Germinal center (tissue), 1 donor: ENCODE measurements at regions not wholly inside any gene's neighbourhood (a gene's known extent, or its start where the extent isn't known, plus 50 kb on each side); places are given as distances from the start of the nearest gene placed in this dataset.

ENCODE experiments used
- DNase-seq: peaks from one replicate; pipeline ENCODE4 v3.0.0; 2012; ENCODE audit warnings: mixed read lengths, low spot score

DNA sequence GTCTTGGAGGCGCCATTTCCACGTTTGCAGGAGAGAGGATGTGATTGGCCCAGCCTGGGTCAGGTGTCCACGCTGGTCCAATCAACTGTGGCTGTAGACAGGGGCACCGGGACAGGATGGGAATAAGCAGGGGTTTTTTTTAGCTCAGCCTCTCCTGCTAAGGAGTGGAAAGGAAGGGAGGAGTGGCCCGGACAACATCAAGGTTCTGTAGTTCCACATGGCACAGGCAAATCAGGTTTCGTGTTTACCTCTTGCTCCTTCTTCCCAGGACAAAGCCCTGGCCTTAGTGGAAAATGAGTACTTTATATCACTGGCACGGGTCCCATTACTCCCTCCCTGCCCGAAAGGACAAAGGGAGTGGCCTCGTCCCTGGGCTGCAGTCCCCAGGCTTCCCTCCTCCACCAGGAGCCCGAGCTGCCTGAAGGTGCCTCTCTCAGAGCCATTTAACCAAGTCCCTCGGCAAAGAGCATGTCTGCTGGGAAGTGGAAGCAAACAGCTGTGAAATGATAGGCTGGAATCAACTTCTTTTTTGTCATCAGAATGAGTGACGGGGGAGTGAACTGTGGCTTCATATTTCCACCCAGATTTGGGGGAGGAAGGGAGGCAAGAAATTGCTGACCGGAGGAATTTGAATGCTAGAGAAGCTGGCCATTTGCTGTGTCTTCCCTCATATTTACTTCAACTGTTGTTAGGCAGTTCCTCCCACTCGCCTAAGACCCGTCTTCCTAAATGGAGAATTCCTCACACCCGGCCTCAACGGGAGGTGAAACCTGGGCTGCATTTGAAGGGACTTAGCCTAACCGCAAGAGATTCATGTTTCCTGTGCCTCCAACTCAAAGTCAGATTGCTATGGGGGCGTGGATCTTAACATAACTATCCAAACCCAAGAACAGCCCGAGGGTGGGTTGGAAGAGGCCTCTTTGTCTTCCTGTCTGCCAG lies 84.9 kb upstream of the SLC44A3 start:
- DNase-seq = no peak

DNA sequence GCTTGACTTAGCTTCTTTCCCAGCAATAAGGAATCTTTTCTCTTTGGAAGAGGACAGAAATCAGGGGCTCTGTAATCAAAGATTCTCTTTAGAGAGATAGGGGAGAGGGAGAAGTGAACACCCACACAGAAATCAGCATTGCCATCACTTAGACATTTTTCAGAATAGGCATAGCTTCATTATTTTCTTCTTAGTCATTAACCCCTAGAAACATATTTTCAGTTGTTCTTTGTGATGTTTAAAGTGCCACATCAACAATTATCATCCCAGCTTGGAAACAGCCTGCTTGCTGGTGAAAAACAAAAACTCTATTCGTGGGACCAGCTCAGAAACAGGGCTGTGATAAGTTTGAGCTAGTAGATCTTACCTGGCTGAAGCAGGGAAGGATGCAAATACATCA lies 88.3 kb upstream of the SLC44A3 start:
- no peak for DNase-seq

DNA sequence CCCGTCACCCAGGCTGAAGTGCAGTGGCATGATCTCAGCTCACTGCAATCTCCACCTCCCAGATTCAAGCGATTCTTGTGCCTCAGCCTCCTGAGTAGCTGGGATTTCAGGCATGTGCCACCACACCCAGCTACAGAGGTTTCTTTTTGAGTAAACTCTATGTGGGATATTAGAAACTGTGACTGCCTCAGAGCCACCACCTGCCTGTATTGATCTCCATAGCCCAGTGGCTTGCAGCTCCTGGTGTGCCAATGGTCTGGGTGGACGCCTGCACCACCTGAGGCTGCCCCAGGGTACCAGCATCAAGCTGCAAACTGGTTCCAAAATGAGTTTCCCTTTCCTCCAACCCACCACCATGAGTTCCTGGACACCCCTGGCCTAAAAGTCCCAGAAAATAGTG lies 89.7 kb upstream of the SLC44A3 start:
- no peak for DNase-seq

DNA sequence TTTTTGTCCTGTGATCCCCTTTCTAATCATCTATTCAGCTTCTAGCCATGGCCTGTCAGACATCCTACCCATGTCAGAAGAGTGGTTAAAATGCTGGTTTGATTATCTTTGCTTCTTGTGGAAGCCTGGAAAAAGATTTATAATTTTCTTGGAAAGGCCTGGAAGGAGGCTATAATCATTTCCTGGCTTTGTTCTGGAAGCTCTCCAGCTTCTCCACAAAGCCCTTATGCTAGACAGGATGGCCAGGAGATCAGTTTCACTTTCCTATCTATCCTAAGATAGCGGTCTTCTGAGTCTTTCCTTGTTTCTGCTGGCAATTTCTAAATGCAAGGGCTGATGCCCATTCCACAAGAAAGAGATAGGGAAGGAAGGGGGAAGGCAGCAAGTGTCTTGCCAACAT lies 90.9 kb upstream of the SLC44A3 start:
- no peak for DNase-seq

DNA sequence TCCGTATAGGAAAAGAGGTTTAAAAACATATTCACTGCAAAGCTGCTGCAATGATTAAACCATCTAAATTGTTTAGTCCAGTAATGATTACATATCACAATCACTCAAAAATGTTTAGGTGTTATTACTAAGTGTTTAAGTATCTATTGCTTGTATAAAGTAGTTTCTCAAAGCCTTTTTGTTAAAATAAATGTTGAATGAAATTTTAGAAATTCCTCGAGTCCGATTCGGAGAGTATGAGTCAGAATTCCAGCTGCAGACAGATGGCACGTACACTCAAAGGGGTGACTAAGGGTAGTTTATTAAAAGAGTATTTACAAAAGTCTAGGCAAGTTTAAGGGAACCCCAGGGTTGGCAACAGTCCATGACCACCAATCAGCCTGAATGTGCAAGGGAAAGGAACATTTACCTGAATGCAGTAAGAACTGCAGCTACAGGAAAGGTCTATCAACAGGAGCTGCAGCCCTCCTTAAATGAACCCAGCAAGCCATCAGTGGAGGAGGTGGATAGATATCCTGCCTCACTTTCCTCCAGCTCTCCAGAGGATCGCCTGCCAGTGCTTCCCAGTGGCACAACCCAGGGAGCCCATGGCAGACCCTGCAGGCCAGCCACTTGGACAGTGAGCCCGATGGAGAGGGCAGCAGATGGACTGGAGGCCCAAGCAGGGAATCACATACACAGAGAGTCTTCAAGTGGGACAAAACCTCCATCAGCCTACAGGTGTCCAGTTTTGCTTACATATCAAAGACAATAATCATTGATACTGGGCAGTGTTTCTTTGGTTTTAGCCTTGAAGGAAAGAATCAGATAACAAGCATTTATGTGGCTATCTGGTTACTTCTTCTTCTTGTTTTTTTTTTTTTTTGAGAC lies 92.1 kb upstream of the SLC44A3 start:
- DNase-seq = no peak

DNA sequence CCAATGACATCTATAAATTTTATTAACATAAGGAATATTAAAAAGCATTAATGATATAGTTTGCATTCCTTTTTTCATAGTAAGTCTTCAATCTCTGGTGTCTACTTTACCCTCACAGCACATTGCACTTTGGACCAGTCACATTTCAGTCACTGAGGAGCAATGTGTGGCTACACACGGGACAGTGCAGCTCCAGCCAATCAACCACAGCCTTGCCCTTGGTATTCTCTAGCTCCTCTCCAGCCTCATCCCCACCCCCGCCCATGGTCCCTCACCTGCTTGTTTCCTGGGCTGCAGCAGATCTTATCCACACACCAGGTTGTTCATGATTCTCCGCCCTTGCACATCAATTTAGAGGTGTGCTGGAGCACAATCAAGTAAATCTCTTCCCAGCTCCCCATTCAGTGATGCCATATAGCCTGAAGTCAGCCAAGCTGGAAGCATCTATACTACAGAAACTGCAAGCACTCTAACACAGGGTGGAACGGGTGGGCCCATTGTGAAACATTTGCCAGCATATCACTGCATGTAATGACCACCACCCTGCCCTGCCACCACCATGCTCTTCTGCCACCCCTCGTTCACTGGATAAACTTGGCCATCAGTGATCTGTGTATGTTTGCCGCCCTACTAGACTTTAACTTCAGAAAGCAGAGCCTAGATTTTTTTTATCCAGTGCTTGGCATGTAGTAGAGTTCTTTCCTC lies 93.0 kb upstream of the SLC44A3 start:
- DNase-seq = no peak

DNA sequence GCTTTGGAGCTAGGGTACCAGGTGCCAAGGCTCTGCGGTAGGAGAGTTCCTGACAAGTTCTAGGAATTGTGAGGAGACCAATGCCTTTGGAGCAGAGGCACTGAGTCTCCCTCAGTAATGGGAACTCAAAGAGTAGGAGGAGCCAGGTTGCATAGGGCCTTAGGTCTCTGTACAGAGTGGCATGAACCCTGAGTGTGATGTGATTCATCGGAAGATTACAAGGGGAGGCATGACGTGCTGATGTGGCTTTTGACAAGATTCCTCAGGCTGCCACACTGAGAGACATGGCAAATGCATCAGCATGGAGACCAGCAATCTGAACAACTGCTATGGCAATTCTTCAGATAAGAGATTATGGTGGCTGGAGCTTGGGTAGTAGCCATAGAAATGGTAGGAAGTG lies 94.6 kb upstream of the SLC44A3 start:
- DNase-seq = no peak

DNA sequence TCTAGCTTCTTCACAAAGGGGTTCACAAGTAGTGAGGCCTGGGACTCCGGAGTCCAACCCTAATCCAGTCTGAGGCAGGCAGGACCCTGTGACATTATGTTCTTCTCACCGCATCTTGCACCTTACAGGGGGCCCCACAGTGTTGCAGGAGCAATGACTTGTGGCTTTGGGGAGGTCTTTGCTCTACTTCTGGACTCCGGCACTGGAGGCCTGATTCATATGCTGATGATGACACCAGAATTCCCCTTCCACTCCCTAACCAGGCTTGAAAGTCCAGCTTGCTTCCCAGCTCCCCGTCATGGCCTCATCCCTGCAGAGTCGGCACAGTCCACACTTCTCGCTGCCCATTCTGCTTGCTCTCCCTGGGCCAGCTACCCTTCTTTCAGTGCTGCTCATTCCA lies 96.3 kb upstream of the SLC44A3 start:
- no peak for DNase-seq

DNA sequence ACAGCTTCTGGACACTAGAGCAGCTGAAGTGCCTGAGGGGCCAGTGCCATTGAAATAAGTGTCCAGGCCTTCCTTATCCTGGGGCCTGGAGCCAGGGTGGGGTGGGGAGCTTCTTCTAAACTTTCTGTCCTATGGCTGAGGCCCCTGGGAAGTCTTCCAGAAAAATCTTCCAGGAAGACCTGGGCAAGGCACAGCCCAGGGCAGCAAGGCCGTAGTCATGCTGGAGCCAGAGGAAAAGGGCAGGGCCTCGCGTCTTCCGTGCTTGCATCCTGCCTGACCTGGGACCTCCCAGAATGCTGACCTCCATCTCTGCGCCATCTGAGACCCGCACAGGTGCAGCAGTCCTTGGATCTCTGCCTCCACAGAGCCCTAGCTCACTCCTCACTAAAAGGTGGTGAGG lies 96.7 kb upstream of the SLC44A3 start:
- no peak for DNase-seq

DNA sequence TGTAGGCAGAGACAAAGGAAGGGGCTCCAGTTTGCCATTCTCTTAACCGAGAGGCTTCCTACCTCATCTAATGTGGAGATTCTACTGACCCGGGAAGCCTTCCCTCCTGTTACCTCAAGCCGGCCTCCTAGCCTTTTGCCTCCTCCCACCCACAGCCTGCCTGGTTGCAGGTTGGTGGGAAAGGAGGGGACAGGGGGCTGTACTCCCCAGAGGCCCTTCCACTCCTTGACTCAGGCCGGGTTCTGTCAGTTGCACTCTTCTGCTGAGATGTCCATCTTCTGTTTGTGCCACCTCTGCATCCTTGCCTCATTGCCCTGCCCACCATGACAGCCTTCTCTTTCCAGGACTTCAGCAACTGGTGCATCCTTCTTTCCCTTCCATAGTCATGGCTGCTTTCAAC lies 98.0 kb upstream of the SLC44A3 start:
- DNase-seq = no peak

DNA sequence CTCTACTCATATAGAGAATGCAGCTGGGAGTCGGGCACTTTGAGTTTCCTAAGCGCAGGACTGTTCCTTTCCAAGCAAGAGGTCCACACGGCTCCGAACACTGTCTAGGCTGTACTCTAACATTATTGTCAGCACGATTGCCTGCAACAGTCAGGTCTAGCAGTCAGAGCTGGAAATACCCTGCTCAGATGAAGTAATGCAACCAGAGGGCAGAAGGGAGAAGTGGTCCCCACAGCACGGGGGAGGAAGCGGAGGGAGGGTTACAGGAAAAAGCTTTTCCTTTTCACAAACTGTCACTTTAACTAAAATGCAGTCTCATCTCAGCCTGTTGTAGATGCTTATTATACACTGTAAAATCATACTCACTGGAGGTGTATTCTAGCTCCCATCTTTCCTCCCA lies 98.9 kb upstream of the SLC44A3 start:
- no peak for DNase-seq

DNA sequence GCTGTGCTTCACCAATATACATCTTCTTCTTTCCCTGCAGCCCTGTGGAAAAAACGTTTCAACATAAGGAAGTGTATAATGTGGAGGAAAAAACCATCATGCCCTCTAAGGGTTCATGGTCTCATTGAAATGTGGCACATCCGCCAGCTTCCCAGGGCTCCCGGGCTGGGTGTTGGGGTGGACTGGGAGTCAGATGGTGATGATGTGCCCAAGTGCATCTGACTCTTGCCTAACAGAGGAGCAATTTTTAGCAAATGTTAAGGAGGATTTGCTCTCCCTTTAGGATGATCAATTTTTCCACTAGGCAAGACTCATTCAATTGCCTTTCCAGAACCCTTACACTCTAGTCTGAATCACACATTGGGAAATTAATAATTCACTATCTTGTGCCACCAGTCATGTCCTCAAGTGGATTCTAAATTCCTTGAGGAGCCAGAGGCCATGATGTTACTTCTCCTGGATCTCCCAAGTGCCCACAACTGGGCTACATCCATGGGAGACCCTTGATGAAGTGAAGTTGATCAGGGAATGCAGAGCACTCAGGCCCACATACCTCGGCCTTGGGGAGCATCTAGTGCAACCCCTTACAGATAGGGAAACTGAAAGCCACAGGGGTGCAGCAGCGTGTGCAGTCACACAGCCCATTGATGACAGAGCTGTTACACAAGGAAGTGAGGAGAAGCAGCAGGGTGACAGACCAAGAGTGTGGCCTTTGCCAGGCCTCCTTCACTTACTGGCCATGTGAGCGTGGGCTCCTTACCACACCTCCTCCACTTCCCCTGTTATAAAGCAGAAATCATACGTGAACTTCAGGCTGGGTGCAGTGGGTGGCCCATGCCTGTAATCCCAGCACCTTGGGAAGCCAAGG lies 100.0 kb upstream of the SLC44A3 start:
- DNase-seq = peak; percentile 6

DNA sequence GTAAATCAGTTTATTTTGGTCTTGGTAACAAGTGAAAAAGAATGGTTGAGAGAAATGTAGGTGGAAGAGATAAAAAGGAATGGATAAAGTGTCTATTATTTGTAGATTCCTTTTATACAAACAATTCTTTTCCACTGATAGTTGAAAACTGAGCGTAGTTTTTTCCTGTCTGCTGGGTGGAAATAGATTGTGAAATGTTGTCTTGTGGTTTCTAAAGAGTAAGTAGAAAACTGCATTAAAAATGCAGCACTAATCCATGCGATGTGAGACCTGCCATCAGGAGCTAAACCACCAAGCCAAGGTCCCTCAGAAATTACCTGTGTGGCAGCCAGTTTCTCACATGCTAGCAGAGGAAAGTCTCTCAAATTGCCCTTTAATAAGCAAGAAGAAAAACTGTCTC lies 103.2 kb upstream of the SLC44A3 start:
- DNase-seq = no peak

DNA sequence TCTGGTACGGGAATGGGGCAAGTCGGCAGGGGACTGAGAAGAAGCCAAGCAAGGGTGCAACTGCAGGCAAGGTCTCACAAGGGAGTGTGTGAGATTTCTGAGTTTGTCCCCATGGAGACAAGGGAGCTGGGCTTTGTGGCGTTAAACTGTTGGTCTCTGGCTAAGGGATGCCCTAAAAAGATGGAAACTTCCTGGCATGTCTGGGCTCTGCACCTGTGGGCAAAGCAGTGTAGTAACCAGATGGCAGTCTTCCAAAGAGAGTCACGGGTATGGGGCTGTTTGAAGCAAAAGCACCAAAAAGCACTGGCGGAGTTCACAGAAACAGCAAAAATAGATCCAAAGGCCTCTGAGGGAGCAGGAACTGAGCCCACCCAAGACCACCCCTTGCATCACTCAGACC lies 104.8 kb upstream of the SLC44A3 start:
- no peak for DNase-seq

DNA sequence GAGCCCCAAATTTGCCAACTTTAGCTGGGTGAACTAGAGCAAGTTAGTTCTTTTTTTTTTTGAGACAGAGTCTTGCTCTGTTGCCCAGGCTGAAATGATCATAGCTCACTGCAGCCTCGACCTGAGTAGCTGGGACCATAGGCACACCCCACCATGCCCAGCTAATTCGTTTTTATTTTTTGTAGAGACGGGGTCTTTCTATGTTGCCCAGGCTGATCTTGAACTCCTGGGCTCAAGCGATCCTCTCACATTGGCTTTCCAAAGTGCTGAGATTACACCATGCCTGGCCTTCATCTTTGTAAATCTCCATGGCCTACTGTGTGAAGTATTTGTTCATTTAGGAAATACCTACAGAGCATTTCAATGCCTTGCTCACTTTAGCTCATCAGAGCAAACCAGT lies 105.6 kb upstream of the SLC44A3 start:
- no peak for DNase-seq

DNA sequence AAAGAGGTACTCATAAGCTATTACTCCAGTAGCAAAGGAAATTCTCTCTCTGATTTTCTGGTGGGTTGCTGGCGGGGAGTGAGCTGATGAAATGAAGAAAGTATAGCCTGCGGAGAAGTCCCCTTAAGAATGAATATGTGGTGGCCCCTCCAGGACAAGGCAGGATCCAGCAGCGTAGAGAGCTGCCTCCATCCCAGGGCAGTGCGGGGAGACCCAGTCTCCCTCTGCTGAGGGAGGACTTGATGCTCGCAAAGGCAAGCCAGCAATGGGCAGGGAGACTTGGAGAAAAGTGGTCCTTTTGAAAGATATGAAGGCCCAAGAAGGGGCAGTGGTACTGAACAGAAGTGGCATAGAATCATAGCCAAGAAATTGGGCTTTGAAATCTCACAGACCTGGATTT lies 106.0 kb upstream of the SLC44A3 start:
- no peak for DNase-seq

DNA sequence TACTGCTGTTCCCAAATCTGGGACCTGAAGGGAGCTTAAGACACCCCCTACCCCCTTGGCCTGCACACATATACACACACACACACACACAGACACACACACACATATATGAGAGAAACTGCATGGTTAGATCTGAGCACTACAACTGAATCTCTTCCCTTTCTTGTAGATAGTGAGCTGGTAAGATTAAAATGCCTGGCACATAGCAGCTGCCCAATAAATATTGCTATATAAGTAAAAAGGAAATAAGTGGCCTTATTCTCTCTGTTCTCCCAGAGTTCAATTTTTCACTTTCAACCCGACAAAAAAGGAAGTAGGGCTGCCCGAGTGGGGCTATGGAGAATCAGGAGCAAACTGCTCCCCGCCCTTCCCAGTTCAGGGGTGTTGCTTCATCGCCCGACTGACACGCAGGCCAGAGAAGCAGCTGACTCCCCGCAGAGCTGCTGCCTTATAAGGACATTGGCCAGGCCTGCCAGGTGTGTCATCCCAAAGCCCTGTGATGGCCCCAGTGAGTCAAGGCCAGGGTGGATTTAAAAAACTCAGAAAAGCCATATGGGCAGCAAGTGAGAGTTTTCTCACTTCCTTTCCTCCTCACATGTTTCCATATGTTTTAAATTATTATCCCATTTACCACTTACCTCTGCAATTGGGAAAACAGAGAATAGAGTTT lies 106.5 kb upstream of the SLC44A3 start:
- no peak for DNase-seq

DNA sequence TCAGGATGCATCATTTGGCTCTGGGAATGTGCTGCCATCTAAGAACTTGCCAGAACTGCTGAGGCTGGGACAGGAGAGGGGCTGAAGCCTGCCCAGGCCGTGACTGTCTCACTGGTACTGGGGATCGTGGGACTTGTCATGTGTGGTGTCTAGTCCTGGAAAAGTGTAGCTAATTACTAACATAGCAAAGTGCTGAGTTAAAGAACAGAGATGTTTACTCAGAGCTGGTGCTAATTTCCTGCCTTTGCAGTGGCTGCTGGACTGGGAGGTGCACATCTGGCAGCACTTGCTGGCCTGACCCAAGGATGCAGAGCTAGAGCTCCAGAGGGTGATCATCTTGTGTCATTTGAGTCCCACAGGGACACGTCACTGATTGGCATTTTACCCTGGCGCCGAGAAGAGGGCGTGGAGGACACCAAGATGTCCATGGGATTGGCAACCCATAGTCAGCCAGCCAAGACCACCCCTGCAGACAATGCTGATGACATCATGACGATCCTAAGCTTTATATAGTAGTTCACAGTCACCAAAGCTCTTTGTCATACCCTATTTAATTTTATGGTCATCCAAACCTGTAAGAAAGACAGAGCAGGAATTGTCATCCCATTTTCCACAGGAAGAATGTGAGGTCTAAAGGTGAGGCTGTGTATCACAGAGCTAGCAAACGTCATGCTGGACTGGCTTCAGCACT lies 110.1 kb upstream of the SLC44A3 start:
- no peak for DNase-seq

DNA sequence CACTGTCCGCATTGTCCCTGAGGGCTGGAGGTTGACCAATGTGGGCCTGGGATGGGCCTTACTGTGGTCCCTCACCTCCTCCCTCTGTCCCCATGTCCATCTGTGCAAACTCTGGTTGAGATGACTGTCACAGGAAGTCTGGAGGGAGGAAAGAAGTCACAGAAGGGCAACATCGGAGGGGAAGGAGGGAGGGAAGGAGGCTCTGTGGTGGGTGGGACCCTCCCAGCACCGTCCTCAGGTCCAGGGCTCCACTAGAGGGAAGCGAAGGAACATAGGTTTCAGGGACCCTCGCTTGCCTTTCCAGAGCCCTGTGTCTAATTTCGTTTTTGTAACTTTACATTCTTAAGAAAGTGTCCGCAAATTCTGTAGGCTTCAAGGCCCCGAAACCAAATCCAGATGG lies 111.3 kb upstream of the SLC44A3 start:
- DNase-seq = no peak

DNA sequence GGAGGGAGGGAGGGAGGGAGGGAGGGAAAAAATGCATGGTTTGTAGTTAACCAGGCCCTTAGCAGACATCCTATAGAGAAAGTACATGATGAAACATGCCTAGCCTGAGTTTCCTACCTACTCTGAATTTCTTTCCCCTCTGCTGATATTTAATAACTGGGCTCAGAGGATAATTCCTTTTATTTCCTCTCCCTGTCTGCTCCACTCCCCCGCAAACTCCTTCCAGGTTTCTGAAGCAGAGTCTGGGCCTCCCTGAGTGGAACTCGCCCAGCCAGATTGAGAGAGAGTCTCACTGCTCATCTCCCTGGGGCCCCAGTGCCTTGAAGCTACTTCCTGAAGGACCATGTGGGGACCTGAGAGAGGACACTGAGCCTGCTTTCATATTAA lies 111.9 kb upstream of the SLC44A3 start:
- no peak for DNase-seq
